NOMO-1 (cell line): ENCODE measurements at regions not wholly inside any gene's neighbourhood (a gene's known extent, or its start where the extent isn't known, plus 50 kb on each side); places are given as distances from the start of the nearest gene placed in this dataset.
"Not testable (repeated sequence)": the region's sequence is repeated elsewhere in the genome, so short reads cannot be mapped to it uniquely, and the experiment has no call there.

Experiments
- DNase-seq, 2 experiments: peaks; one replicate each; lab custom pipeline; 2025; ENCODE audit not compliant: unreplicated experiment in 2 of 2; lab: John Stamatoyannopoulos, UW

DNA sequence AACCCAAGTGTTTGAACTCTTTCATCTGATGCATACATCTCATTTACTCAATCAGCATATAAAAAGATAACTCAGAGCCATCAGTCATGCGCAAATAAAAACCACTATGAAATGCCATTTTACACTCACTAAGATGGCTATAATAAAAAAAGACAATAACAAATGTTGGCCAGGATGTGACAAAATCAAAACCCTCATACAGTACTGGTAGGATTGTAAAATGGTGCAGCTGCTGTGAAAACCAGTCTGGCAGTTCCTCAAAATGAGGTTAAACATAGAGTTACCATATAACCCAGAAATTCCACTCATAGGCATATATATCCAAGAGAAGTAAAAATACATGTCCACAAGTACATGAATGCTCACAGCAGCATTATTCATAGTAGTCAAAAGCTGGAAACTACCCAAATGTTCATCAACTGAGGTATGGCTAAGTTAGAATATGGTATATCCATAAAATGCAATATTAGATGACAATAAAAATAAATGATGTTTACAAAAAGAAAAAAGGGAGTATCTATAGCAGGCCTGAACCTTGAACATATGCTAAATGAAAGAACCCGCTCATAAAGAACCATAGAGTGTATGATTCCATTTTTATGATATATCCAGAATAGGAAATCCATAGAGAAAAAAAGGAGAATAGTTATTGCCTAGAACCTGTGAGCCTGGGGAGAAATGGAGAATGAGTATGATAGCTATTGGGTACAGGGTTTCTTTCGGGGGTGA lies 265.1 kb downstream of the SIPA1L2 start:
- DNase-seq = no peak

DNA sequence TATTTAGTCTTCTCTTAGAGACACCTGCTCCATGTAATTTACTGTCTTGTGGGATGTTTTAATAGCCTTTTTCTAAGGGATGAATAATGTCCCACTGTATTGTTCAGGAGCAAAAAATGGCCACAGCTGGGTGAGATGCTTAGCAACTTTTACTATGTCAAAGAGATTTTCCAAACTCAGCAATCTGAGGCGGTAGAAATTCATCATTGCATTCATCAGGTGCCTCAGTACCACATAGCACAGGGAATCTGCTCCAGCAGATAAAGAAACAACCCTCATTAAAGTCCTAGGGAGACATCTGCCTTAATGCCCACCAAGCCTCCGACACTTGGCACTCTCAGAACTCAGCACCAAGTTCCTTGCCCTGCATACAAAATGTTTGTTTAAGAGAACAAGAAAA lies 266.9 kb downstream of the SIPA1L2 start:
- DNase-seq = no peak

DNA sequence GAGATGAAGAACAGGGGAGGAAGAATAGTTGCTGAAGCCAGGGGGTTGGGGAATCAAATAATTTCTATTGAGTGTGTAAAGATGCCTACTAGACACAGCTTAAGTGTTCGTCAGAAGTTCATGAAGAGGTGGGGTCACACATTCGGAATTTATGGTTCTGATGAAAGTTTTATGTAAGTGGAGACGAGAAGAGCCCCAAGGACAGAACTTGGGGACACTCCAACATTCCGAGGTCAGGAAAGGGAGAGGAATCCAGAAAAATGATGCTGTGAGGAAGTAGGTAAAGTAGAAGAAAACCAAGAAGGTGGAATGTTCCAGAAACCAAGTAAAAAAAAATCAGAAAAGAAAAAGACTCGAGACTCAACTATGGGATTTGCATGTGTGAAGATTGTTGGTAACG lies 272.5 kb downstream of the SIPA1L2 start:
- no peak for DNase-seq

DNA sequence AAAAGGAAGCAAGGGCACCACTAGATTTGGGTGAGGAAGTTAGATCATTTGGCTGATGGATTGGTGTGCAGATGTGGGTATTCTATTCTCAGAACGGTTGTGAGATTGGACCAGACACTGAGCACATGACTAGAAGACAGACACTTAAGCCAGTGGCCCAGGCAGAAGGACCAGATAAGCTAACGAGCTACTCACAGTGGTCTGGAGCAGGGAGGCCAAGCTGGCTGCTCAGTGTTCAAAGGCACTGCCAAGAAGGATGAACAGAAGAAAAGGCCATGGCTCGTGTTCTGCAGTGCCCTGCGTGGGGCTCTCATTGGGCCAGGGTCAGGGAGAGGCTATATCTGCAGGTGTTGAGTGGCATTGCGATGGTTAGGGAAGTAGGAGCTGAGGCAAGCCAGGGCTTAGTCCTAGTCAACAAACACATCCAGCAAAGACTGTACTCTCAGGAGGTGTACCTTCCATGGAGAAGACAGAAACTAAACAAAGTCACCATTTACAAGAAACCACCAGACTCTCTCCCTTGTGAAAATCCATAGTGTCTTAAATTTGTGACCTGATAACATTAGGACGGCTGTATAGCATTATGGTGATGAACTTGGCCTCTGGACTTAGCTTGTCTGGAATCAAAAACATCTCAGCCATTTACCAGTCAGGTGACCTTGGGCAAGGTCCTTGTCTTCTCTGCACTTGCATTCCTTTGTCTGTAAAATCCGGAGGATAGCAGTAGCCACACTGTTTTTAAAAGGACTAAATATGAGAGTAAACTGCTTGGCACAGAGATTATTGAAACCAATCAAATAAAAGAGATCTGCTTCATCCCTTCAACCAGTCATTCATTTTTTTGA lies 274.5 kb downstream of the SIPA1L2 start:
- no peak for DNase-seq

DNA sequence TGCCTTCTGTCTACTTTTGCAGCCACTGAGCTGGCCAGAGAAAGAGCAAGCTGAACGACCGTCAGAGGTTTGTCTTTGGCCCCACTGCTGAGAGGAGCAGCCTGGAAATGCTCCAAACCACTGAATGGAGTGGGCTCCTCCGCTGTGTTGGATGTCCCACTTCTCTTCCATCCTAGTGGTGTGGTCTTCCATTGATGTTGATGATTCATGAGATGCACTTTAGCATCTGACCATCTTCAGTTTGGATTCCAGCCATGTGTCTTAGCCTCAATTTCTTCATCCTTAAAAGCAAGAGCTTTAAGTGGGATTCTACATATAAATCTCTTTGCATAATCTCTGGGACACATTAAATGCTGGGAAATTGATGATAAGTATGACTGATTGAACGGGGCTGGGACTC lies 276.9 kb downstream of the SIPA1L2 start:
- DNase-seq = no peak

DNA sequence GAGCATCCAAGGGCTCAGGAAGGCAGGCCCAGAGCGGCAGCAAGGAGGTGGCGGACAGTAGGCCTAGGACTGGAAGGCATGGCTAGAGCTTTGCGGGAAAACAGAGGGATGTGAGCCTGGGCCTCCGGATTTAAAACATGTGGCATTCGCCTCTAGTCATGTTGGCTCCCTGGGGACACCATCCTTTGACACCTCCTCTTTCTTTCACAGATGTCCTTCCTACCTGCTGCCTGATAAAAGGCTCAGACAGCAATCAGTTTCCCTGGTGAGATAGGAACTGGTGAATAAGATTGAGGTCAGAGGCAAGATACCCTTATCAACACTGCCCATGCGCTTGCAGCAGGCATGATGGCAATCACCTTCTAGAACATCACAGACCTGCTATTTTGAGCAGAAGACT lies 277.6 kb downstream of the SIPA1L2 start:
- DNase-seq = no peak

DNA sequence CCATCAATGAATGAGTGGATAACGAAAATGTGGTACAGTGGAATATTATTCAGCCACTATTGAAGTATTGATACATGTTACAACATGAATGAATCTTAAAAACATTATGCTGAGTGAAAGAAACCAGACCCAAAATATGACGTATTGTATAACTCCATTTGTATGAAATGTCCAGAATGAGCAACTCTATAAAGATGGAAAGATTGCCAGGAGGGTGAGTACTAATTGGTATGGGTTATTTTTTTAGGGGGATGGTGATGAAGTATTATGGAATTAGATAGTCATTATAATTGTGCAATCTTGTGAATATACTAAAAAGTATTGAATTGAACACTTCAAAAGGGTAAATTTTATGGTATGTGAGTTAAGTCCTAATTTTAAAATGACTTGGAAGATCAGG lies 278.6 kb downstream of the SIPA1L2 start:
- DNase-seq = no peak

- DNase-seq = no peak
Measured at GRCh38 chr1:232346844-232347243, 283.1 kb downstream of the SIPA1L2 start.

DNA sequence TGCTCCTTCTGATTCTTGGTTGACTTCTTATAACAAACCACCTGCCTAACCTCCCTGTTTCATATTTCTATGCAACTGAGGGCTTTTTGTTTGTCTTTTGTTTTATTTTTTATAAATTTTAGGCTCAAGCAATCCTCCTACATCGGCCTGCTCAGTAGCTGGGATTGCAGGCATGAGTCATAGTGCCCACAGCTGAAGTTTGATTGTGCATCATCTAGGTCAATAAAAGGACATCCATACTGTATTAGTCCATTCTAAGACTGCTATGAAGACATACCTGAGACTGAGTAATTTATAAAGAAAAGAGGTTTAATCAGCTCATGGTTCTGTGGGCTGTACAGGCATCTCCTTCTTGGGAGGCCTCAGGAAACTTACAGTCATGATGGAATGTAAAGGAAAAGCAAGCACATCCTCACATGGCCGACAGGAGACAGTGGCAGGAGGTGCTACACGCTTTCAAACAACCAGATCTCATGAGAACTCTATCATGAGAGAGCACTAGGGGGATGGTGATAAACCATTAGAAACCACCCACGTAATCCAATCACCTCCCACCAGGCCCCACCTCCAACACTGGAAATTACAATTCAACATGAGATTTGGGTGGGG lies 285.0 kb downstream of the SIPA1L2 start:
- no peak for DNase-seq

DNA sequence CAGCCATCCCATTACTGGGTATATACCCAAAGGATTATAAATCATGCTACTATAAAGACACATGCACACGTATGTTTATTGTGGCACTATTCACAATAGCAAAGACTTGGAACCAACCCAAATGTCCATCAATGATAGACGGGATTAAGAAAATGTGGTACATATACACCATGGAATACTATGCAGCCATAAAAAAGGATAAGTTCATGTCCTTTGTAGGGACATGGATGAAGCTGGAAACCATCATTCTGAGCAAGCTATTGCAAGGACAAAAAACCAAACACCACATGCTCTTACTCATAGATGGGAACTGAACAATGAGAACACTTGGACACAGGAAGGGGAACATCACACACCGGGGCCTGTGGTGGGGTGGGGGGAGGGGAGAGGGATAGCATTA lies 285.7 kb downstream of the SIPA1L2 start:
- not testable (repeated sequence) for DNase-seq

GRCh38 chr1:232340446-232340845 lies 289.5 kb downstream of the SIPA1L2 start:
- no peak for DNase-seq

DNA sequence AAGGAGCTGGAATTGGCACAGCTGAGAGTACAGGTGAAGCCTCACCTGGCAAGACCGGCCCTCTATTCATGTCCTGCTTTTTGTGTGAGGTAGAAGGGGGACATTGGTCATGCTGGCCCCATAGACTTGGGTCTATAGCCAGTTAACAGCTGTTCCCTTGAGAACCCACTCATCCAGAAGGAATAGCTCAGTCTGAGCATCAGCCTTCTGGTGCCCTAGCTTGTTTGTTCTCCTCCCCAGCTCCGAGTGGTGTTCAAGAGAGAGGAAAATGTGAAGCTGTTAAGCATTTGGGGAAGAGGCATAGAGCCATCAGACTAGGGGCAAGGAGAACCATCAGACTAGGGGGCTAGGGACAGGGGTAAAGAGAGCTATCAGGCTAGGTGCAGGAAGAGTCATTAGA lies 290.9 kb downstream of the SIPA1L2 start:
- DNase-seq = no peak

GRCh38 chr1:232335741-232336293 lies 294.1 kb downstream of the SIPA1L2 start:
- no peak for DNase-seq

DNA sequence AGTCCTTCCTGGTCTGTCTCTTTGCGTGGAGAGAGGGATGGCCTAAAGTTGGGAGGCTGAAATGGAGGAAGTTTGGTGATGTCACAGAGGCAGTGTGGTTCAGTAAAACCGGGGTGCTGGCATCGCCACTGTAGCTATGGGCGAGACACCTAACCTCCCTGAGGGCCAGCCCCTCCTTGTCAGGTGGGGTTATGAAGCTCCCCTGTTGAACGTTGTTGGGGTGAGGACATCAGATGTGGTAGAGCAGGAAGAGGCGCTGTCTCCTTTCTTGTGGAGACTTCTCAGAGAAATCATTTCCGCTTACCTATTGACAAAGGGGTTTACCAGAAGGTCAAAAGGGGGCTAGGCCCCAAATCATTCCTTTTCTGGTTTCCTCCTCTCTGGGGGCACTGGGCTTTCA lies 294.7 kb downstream of the SIPA1L2 start:
- DNase-seq = no peak

GRCh38 chr1:232334811-232335210 lies 295.1 kb downstream of the SIPA1L2 start:
- DNase-seq = no peak

GRCh38 chr1:232334246-232334645 lies 295.7 kb downstream of the SIPA1L2 start:
- DNase-seq = no peak

- no peak for DNase-seq
Measured at GRCh38 chr1:232333419-232333767, 296.5 kb downstream of the SIPA1L2 start.

DNA sequence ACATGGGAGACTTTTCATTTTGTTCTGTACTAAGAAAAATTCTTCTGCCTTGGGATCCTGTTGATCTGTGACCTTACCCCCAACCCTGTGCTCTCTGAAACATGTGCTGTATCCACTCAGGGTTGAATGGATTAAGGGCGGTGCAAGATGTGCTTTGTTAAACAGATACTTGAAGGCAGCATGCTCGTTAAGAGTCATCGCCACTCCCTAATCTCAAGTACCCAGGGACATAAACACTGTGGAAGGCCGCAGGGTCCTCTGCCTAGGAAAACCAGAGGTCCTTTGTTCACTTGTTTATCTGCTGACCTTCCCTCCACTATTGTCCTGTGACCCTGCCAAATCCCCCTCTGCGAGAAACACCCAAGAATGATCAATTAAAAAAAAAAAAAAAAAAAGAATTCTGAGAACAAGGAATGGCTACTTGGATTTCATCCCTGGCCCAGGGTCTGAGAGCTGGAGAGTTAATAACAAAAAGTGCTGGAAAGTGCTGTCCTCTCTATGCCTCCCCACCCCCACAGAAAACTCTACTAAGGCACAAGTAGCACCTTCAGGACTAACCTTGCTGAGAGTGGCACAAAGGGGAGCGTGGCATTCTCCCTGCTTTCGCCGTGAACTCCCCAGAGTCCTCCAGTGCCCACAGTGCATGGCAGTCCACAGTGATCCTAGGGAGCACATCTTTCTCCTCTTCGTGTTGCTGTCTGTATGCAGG lies 297.1 kb downstream of the SIPA1L2 start:
- DNase-seq = not testable (repeated sequence)

GRCh38 chr1:232329103-232329813 lies 300.7 kb downstream of the SIPA1L2 start:
- no peak for DNase-seq

GRCh38 chr1:232328486-232329102 lies 301.3 kb downstream of the SIPA1L2 start:
- peak; percentile 16 to 45 for DNase-seq
